ENCODE measurements at regions not wholly inside any gene's neighbourhood (a gene's known extent, or its start where the extent isn't known, plus 50 kb on each side); places are given as distances from the start of the nearest gene placed in this dataset.
A peak's percentile ranks its signal among the peaks of the same experiment; 100 is the strongest.

DNA sequence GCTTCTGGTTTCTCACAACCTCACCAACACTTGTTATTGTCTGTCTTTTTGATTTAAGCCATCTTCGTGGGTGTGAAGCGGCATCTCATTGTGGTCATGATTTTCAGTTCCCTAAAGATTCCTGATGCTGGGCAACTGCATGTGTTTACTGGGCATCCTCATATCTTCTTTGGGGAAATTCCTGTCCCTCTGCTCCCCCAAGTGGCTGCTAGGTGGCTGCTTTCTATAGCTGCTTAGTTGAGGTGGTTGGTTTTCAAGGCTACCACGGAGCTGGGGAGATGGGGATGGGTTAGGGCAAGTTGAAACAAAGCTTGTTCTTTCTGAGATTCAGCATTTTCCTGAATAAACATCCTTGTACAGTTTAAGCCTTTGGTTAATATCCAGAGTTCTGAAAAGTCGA is 403.9 kb upstream of the SULF2 start:
- ATAC-seq, result peak; percentile 63; the same call in 1 of the 2 replicates
- peak; percentile 34 for DNase-seq (ENCODE audit: low spot score)
- Mint-ChIP-seq H3K4me3 (no peak overlapping the region), H3K27me3 (ENCODE audit: low read depth) (no peaks in the 10 kb centered on the region; the same call in 1 of the 2 replicates), H3K36me3 (no peaks in the 10 kb centered on the region), H3K9me3 (peaks cover 3% of the 10 kb centered on the region; the same call in 1 of the 2 replicates), H3K4me1 (peaks cover 18% of the 10 kb centered on the region), H3K27ac (no peak overlapping the region; the same call in 1 of the 2 replicates)
- ChIA-PET CTCF (interaction anchor here (0.6 to 3.5 kb wide), 14 partner anchors 10 to 525 kb away, joined by 3 to 20 read pairs (median 4); no protein-coding TSS in a partner anchor), POLR2A (interaction anchor here (0.9 kb wide), 1 partner anchor 431 kb away, joined by 3 read pairs; no protein-coding TSS in a partner anchor)
- TF ChIP-seq ESRRA (CRISPR knock-in tag; IDR thresholded peaks at IDR 0.05; ENCODE audit: borderline replicate concordance) (no peak), GABPB1 (CRISPR knock-in tag; IDR thresholded peaks at IDR 0.05) (no peak), JUN (CRISPR knock-in tag; IDR thresholded peaks at IDR 0.05) (no peak), NFATC4 (CRISPR knock-in tag; IDR thresholded peaks at IDR 0.05) (no peak), RELA (CRISPR knock-in tag; IDR thresholded peaks at IDR 0.05; ENCODE audit: borderline replicate concordance) (no peak), CREM (CRISPR knock-in tag; IDR thresholded peaks at IDR 0.05) (no peak), ELF4 (CRISPR knock-in tag; IDR thresholded peaks at IDR 0.05; ENCODE audit: low read depth) (no peak), EMX1 (CRISPR knock-in tag; IDR thresholded peaks at IDR 0.05) (no peak), SP1 (CRISPR knock-in tag; conservative IDR thresholded peaks at IDR 0.05) (no peak), TEAD1 (CRISPR knock-in tag; IDR thresholded peaks at IDR 0.05) (no peak), ZNF138 (CRISPR knock-in tag; conservative IDR thresholded peaks at IDR 0.05) (no peak)
- TF ChIP-seq, protein P1, sequence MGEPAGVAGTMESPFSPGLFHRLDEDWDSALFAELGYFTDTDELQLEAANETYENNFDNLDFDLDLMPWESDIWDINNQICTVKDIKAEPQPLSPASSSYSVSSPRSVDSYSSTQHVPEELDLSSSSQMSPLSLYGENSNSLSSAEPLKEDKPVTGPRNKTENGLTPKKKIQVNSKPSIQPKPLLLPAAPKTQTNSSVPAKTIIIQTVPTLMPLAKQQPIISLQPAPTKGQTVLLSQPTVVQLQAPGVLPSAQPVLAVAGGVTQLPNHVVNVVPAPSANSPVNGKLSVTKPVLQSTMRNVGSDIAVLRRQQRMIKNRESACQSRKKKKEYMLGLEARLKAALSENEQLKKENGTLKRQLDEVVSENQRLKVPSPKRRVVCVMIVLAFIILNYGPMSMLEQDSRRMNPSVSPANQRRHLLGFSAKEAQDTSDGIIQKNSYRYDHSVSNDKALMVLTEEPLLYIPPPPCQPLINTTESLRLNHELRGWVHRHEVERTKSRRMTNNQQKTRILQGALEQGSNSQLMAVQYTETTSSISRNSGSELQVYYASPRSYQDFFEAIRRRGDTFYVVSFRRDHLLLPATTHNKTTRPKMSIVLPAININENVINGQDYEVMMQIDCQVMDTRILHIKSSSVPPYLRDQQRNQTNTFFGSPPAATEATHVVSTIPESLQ (CRISPR knock-in tag; IDR thresholded peaks at IDR 0.05), result no peak
- TF ChIP-seq, protein P2, sequence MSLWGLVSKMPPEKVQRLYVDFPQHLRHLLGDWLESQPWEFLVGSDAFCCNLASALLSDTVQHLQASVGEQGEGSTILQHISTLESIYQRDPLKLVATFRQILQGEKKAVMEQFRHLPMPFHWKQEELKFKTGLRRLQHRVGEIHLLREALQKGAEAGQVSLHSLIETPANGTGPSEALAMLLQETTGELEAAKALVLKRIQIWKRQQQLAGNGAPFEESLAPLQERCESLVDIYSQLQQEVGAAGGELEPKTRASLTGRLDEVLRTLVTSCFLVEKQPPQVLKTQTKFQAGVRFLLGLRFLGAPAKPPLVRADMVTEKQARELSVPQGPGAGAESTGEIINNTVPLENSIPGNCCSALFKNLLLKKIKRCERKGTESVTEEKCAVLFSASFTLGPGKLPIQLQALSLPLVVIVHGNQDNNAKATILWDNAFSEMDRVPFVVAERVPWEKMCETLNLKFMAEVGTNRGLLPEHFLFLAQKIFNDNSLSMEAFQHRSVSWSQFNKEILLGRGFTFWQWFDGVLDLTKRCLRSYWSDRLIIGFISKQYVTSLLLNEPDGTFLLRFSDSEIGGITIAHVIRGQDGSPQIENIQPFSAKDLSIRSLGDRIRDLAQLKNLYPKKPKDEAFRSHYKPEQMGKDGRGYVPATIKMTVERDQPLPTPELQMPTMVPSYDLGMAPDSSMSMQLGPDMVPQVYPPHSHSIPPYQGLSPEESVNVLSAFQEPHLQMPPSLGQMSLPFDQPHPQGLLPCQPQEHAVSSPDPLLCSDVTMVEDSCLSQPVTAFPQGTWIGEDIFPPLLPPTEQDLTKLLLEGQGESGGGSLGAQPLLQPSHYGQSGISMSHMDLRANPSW (CRISPR knock-in tag; conservative IDR thresholded peaks at IDR 0.05; ENCODE audit: low read depth), result no peak
- TF ChIP-seq, protein P3, sequence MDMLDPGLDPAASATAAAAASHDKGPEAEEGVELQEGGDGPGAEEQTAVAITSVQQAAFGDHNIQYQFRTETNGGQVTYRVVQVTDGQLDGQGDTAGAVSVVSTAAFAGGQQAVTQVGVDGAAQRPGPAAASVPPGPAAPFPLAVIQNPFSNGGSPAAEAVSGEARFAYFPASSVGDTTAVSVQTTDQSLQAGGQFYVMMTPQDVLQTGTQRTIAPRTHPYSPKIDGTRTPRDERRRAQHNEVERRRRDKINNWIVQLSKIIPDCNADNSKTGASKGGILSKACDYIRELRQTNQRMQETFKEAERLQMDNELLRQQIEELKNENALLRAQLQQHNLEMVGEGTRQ (CRISPR knock-in tag; IDR thresholded peaks at IDR 0.05), result no peak
- TF ChIP-seq, protein P4, sequence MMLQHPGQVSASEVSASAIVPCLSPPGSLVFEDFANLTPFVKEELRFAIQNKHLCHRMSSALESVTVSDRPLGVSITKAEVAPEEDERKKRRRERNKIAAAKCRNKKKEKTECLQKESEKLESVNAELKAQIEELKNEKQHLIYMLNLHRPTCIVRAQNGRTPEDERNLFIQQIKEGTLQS (CRISPR knock-in tag; conservative IDR thresholded peaks at IDR 0.05), result no peak
- TF ChIP-seq, protein P5, sequence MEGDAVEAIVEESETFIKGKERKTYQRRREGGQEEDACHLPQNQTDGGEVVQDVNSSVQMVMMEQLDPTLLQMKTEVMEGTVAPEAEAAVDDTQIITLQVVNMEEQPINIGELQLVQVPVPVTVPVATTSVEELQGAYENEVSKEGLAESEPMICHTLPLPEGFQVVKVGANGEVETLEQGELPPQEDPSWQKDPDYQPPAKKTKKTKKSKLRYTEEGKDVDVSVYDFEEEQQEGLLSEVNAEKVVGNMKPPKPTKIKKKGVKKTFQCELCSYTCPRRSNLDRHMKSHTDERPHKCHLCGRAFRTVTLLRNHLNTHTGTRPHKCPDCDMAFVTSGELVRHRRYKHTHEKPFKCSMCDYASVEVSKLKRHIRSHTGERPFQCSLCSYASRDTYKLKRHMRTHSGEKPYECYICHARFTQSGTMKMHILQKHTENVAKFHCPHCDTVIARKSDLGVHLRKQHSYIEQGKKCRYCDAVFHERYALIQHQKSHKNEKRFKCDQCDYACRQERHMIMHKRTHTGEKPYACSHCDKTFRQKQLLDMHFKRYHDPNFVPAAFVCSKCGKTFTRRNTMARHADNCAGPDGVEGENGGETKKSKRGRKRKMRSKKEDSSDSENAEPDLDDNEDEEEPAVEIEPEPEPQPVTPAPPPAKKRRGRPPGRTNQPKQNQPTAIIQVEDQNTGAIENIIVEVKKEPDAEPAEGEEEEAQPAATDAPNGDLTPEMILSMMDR (IDR thresholded peaks at IDR 0.05), result no peak
- TF ChIP-seq, protein P6, sequence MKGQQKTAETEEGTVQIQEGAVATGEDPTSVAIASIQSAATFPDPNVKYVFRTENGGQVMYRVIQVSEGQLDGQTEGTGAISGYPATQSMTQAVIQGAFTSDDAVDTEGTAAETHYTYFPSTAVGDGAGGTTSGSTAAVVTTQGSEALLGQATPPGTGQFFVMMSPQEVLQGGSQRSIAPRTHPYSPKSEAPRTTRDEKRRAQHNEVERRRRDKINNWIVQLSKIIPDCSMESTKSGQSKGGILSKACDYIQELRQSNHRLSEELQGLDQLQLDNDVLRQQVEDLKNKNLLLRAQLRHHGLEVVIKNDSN (CRISPR knock-in tag; IDR thresholded peaks at IDR 0.05), result no peak
- TF ChIP-seq, protein P7, sequence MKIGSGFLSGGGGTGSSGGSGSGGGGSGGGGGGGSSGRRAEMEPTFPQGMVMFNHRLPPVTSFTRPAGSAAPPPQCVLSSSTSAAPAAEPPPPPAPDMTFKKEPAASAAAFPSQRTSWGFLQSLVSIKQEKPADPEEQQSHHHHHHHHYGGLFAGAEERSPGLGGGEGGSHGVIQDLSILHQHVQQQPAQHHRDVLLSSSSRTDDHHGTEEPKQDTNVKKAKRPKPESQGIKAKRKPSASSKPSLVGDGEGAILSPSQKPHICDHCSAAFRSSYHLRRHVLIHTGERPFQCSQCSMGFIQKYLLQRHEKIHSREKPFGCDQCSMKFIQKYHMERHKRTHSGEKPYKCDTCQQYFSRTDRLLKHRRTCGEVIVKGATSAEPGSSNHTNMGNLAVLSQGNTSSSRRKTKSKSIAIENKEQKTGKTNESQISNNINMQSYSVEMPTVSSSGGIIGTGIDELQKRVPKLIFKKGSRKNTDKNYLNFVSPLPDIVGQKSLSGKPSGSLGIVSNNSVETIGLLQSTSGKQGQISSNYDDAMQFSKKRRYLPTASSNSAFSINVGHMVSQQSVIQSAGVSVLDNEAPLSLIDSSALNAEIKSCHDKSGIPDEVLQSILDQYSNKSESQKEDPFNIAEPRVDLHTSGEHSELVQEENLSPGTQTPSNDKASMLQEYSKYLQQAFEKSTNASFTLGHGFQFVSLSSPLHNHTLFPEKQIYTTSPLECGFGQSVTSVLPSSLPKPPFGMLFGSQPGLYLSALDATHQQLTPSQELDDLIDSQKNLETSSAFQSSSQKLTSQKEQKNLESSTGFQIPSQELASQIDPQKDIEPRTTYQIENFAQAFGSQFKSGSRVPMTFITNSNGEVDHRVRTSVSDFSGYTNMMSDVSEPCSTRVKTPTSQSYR (CRISPR knock-in tag; IDR thresholded peaks at IDR 0.05), result no peak
- TF ChIP-seq, protein P8, sequence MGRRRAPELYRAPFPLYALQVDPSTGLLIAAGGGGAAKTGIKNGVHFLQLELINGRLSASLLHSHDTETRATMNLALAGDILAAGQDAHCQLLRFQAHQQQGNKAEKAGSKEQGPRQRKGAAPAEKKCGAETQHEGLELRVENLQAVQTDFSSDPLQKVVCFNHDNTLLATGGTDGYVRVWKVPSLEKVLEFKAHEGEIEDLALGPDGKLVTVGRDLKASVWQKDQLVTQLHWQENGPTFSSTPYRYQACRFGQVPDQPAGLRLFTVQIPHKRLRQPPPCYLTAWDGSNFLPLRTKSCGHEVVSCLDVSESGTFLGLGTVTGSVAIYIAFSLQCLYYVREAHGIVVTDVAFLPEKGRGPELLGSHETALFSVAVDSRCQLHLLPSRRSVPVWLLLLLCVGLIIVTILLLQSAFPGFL (CRISPR knock-in tag; IDR thresholded peaks at IDR 0.05; ENCODE audit: borderline replicate concordance), result no peak
